HUES48 (cell line): ENCODE measurements at regions not wholly inside any gene's neighbourhood (a gene's known extent, or its start where the extent isn't known, plus 50 kb on each side); places are given as distances from the start of the nearest gene placed in this dataset.

Source experiments
- H3K27ac ChIP-seq: one replicate; pipeline ENCODE4 v1.7.0; 2013; ENCODE audit warnings: low read depth, low read length, inconsistent platforms
- H3K27me3 ChIP-seq: 2 replicates; pipeline ENCODE4 v1.6.1; 2013; ENCODE audit warnings: mild to moderate bottlenecking, low read length; ENCODE audit not compliant: control insufficient read depth, insufficient read depth
- H3K36me3 ChIP-seq: 2 replicates; pipeline ENCODE4 v1.6.1; 2013; ENCODE audit warnings: low read length; ENCODE audit not compliant: control insufficient read depth, insufficient read depth
- H3K4me1 ChIP-seq: 2 replicates; pipeline ENCODE4 v1.6.1; 2013; ENCODE audit warnings: mild to moderate bottlenecking, low read length; ENCODE audit not compliant: control insufficient read depth, insufficient read depth
- H3K4me3 ChIP-seq: 2 replicates; pipeline ENCODE4 v1.5.1; 2013; ENCODE audit warnings: mild to moderate bottlenecking, low read depth, low read length
- H3K9ac ChIP-seq: 2 replicates; pipeline ENCODE4 v1.6.1; 2013; ENCODE audit warnings: mild to moderate bottlenecking, low read depth, low read length, moderate library complexity
- H3K9me3 ChIP-seq: 2 replicates; pipeline ENCODE4 v1.6.1; 2013; ENCODE audit warnings: low read length; ENCODE audit not compliant: control insufficient read depth, insufficient read depth

DNA sequence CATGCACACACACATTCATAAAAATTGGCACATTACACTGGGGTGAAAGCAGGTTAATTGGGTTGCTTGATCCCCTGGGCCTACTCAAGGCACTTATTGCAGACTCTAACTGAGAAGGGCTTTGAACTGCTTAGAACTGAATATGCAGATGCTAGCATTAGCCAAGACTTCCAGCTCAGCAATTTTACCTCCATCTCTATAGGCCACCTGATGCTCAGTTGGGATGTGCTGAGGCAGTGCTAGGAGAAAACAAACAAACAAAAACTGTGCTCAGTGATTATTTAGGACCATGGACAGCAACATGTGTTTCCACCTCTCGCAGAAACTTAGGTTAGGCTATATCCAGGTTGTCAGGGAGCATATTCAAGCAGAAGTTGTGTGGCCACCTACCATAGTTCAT is 124.8 kb upstream of the WSCD2 start:
- peaks cover 14% of the 10 kb centered on the region for H3K27me3 ChIP-seq
- H3K27ac ChIP-seq = no peak overlapping the region
- no peak overlapping the region for H3K4me3 ChIP-seq
- H3K4me1 ChIP-seq = peaks cover 10% of the 10 kb centered on the region; the same call in 1 of the 2 replicates
- no peak overlapping the region for H3K9ac ChIP-seq
- H3K9me3 ChIP-seq = no peaks in the 10 kb centered on the region
- H3K36me3 ChIP-seq = no peaks in the 10 kb centered on the region

DNA sequence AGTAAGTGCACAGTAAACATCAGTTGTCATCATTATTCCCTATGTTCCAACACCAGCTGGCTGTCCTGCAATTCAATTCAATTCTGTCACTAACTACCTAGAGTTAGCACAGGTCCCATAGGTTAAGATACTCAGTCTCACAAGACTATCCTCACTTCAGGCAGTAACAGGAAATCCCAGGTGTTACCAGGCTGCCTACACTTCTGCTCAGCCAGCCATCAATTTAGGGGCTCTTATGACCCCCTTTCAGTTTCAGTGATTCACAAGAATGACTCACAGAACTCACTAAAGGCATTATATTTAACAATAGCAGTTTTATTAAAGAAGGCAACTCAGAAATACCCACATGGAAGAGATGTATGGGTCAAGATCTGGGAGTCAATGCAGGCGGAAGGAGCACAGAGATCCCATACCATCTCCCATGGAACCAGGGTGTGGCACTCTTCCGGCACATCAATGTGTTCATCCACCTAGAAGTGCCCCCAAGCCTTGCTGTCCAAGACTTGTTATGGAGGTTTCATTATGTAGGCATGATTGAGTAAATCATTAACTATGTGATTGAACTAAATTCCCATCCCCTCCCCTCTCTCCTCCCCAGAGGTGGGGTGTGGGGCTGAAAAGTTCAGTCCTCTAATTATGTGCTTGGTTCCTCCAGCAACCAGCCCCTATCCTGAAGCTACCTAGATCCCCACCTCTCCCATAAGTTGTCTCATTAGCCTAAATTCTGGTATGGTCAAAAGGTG is 120.8 kb upstream of the WSCD2 start:
- H3K36me3 ChIP-seq = no peaks in the 10 kb centered on the region
- H3K9ac ChIP-seq = no peak overlapping the region

DNA sequence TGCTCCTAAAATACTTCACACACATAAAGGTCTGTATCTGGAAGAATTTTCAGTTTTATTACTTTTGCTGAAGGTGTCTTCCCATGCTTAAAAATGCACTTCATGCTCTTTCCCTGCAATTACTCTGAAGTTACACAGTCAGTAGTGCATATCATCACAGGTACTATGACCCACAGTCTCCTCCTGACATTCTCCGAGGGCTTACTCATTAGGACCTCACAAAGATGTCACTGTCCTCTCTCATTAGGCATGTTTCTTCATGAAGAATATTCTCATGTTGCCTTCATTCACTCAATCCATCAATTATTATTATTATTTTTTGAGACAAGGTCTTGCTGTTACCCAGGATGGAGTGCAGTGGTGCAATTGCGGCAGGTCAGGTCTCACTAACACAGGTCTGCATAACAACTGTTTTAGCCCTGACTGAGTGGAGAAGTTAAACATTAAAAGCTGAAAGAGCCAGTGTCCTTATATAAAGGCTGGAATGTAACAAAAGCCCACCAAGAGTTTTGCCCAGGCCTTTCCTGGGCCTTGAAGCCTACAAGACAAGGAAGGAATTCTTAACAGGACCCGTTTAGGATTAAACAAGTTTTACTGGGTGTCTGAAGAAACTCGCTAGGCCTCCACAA is 119.5 kb upstream of the WSCD2 start:
- no peaks in the 10 kb centered on the region for H3K9me3 ChIP-seq
- no peaks in the 10 kb centered on the region for H3K36me3 ChIP-seq
- H3K9ac ChIP-seq = no peak overlapping the region
- H3K27me3 ChIP-seq = peaks cover 16% of the 10 kb centered on the region
- H3K27ac ChIP-seq = no peak overlapping the region
- H3K4me3 ChIP-seq = no peak overlapping the region
- peaks cover 10% of the 10 kb centered on the region; the same call in 1 of the 2 replicates for H3K4me1 ChIP-seq

More for the DNA sequence above, 120.8 kb upstream of the WSCD2 start:
- Histone ChIP-seq H3K9me3 (no peaks in the 10 kb centered on the region), H3K4me3 (no peak overlapping the region), H3K4me1 (peaks cover 10% of the 10 kb centered on the region; the same call in 1 of the 2 replicates), H3K27ac (no peak overlapping the region), H3K27me3 (peaks cover 16% of the 10 kb centered on the region)

GRCh38 chr12:108016022-108016564 is 113.0 kb upstream of the WSCD2 start:
- peaks cover 2% of the 10 kb centered on the region for H3K27me3 ChIP-seq
- no peaks in the 10 kb centered on the region for H3K9me3 ChIP-seq
- no peak overlapping the region for H3K27ac ChIP-seq
- no peaks in the 10 kb centered on the region for H3K36me3 ChIP-seq
- H3K4me1 ChIP-seq = no peaks in the 10 kb centered on the region
- H3K4me3 ChIP-seq = no peak overlapping the region
- no peak overlapping the region for H3K9ac ChIP-seq

DNA sequence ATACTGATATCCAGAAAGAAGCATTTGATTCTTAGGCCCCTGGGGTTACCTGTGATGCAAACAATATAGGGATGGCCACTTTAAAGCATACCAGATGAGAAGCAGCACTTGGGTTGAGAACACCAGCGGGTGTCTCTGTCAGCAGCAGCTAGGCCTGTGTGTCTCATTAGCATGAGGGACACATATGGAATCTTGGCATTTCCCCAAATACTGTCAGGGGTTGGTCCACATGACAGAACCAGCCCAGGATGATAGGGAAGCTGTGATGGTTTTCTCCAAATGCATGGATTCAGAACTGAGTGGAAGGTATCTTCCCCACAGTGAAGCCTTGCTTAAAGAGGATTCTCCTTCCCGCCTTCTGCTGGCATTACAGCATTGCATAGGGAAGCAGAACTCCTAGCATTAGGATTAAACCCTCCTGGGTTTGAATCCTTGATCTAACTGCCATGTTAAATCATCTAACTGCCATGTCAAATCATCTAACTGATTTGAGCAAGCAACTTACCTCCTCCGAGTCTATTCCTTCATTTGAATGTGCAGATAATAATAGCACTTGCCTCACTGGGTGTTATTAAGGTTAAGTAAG is 111.5 kb upstream of the WSCD2 start:
- H3K4me3 ChIP-seq = no peak overlapping the region
- H3K36me3 ChIP-seq = no peaks in the 10 kb centered on the region
- no peaks in the 10 kb centered on the region for H3K4me1 ChIP-seq
- no peaks in the 10 kb centered on the region for H3K9me3 ChIP-seq
- H3K9ac ChIP-seq = no peak overlapping the region
- no peak overlapping the region for H3K27ac ChIP-seq
- no peaks in the 10 kb centered on the region; the same call in 1 of the 2 replicates for H3K27me3 ChIP-seq

GRCh38 chr12:108019862-108020261 is 109.2 kb upstream of the WSCD2 start:
- Histone ChIP-seq H3K27me3 (no peaks in the 10 kb centered on the region; the same call in 1 of the 2 replicates), H3K4me3 (no peak overlapping the region), H3K9ac (no peak overlapping the region)

DNA sequence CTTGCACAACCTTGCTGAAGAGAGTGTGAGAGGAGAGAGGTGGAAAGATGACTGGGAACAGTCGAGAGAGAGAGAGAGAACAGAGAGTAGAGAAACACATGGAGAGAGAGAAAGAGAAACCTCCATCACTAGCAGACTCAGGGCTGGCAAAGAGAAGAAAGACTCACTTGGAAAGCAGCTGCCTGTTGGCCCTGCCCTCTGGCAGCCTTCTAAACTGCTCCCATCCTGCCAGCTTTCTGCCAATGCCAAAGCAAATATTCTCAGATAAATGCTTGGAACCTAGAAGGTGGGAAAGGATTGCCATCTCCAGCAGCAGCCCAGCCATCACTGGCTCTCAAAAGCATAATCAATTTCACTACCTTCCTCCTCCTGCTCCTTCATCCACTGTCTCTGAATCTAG is 107.9 kb upstream of the WSCD2 start:
- H3K36me3 ChIP-seq = no peaks in the 10 kb centered on the region
- no peak overlapping the region for H3K9ac ChIP-seq
- H3K4me1 ChIP-seq = no peaks in the 10 kb centered on the region
- no peaks in the 10 kb centered on the region for H3K9me3 ChIP-seq
- H3K27ac ChIP-seq = no peak overlapping the region
- H3K4me3 ChIP-seq = no peak overlapping the region
- no peaks in the 10 kb centered on the region; the same call in 1 of the 2 replicates for H3K27me3 ChIP-seq

More at GRCh38 chr12:108019862-108020261, 109.2 kb upstream of the WSCD2 start:
- Histone ChIP-seq H3K4me1 (no peaks in the 10 kb centered on the region), H3K36me3 (no peaks in the 10 kb centered on the region), H3K9me3 (no peaks in the 10 kb centered on the region), H3K27ac (no peak overlapping the region)

- Histone ChIP-seq H3K27me3 (no peaks in the 10 kb centered on the region; the same call in 1 of the 2 replicates), H3K9ac (no peak overlapping the region), H3K36me3 (no peaks in the 10 kb centered on the region), H3K27ac (no peak overlapping the region), H3K4me3 (no peak overlapping the region), H3K4me1 (no peaks in the 10 kb centered on the region), H3K9me3 (no peaks in the 10 kb centered on the region)
Measured at GRCh38 chr12:108021949-108022522, 107.1 kb upstream of the WSCD2 start.

DNA sequence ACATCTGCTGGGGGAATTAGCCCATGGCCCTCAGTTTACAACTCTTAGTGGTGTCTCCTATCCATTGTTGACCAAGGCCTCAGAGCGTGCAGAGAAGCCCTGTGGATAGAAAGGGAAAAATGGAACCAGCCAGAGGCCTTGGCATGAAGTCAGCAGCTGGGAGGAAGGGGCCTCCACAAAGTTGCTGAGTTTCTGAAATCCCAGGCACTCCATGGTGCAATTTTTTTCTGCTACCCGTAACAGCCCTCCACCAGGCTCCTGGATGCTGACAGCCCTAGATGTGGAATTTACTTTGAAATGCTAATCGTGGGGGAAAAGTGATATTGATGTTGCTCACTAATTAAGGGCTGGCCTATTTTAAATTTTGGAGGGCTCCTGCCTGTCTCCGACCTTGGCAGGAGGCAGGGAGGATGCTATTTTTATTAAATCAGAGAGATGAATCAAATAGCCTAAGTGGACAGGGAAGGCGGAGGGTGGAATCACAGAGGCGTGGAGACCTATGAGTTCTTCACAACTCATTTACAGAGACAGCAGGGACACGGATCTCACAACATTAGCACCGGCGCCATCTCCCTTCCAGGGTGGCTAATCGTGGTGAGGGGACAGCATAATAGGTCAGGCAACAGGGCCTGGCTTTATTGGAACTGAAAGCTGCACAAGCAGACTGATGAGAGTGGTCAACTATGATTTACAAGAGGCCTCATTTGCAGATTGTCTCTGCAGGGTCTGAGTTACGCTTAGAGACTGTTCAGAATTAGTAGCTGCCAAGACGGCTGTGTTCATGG is 99.8 kb upstream of the WSCD2 start:
- Histone ChIP-seq H3K4me3 (no peak overlapping the region), H3K27ac (no peak overlapping the region), H3K27me3 (peaks cover 31% of the 10 kb centered on the region), H3K9ac (no peak overlapping the region), H3K4me1 (peaks cover 17% of the 10 kb centered on the region), H3K36me3 (no peaks in the 10 kb centered on the region), H3K9me3 (no peaks in the 10 kb centered on the region)

- Histone ChIP-seq H3K27ac (peak overlapping the region; percentile 58), H3K4me3 (no peak overlapping the region), H3K27me3 (peaks cover 68% of the 10 kb centered on the region), H3K9me3 (no peaks in the 10 kb centered on the region), H3K9ac (no peak overlapping the region), H3K4me1 (peaks cover 17% of the 10 kb centered on the region), H3K36me3 (no peaks in the 10 kb centered on the region)
Measured at GRCh38 chr12:108033090-108033489, 96.0 kb upstream of the WSCD2 start.
